CD14-positive monocyte (primary cell): ENCODE measurements at regions not wholly inside any gene's neighbourhood (a gene's known extent, or its start where the extent isn't known, plus 50 kb on each side); places are given as distances from the start of the nearest gene placed in this dataset.

Source experiments
- DNase-seq, 3 donors: peaks; one replicate each; pipeline ENCODE4 v3.0.0-alpha.2; 2011 to 2022
- H2AFZ ChIP-seq: 2 replicates; pipeline ENCODE4 v1.6.0; 2012; ENCODE audit warnings: mild to moderate bottlenecking, low read depth, low read length, inconsistent platforms; ENCODE audit not compliant: insufficient read depth, poor library complexity, severe bottlenecking
- H3K27ac ChIP-seq, 2 donors: 1 replicate in 1 of 2; 2 replicates in 1 of 2; pipeline ENCODE4 v1.5.1; 2012 to 2013; ENCODE audit warnings: low read length in 2 of 2, control low read depth in 1 of 2, inconsistent platforms in 1 of 2, low read depth in 1 of 2, mild to moderate bottlenecking in 1 of 2
- H3K27me3 ChIP-seq, 2 donors: one replicate each; pipeline versions ENCODE4 v1.6.0 to v1.6.1; 2011 to 2013; ENCODE audit warnings: low read length in 2 of 2; ENCODE audit not compliant: control insufficient read depth in 2 of 2, insufficient read depth in 2 of 2
- H3K36me3 ChIP-seq, 2 donors: replicated peaks in 1 of 2; 1 replicate in 1 of 2; 2 replicates in 1 of 2; pipeline versions ENCODE4 v1.5.1 to v1.6.1; 2012 to 2013; ENCODE audit warnings: low read length in 2 of 2, control low read depth in 1 of 2, inconsistent platforms in 1 of 2, mild to moderate bottlenecking in 1 of 2; ENCODE audit not compliant: insufficient read depth in 2 of 2, control insufficient read depth in 1 of 2
- H3K4me1 ChIP-seq, 2 donors: 1 replicate in 1 of 2; 2 replicates in 1 of 2; pipeline versions ENCODE4 v1.5.1 to v1.6.1; 2012 to 2013; ENCODE audit warnings: low read length in 2 of 2, control low read depth in 1 of 2, inconsistent platforms in 1 of 2, mild to moderate bottlenecking in 1 of 2, moderate library complexity in 1 of 2; ENCODE audit not compliant: insufficient read depth in 2 of 2, control insufficient read depth in 1 of 2
- H3K4me2 ChIP-seq: replicated peaks from 2 replicates; pipeline ENCODE3; 2012; ENCODE audit warnings: low read length, moderate library complexity, mild to moderate bottlenecking; ENCODE audit not compliant: poor library complexity, severe bottlenecking; ENCODE audit errors: extremely low read depth
- H3K4me3 ChIP-seq, 3 experiments: fragments of 200-600 bp in 1 of 3; sonication (generic) in 1 of 3; replicated peaks in 1 of 3; 1 replicate in 2 of 3; 2 replicates in 1 of 3; pipeline ENCODE4 v1.5.1; 2011 to 2013; ENCODE audit warnings: low read length in 3 of 3, mild to moderate bottlenecking in 3 of 3, control low read depth in 2 of 3, low read depth in 2 of 3, inconsistent platforms in 1 of 3, moderate library complexity in 1 of 3
- H3K79me2 ChIP-seq: 2 replicates; pipeline ENCODE4 v1.6.0; 2012; ENCODE audit warnings: mild to moderate bottlenecking, control low read depth, inconsistent platforms, low read length, moderate library complexity; ENCODE audit not compliant: insufficient read depth
- H3K9ac ChIP-seq: 2 replicates; pipeline ENCODE4 v1.6.0; 2017; ENCODE audit warnings: low read length, mild to moderate bottlenecking; ENCODE audit not compliant: insufficient read depth, poor library complexity, severe bottlenecking
- H3K9me3 ChIP-seq, 2 donors: replicated peaks in 1 of 2; 1 replicate in 1 of 2; 2 replicates in 1 of 2; pipeline versions ENCODE4 v1.5.1 to v1.6.1; 2012 to 2013; ENCODE audit warnings: low read length in 2 of 2, control low read depth in 1 of 2; ENCODE audit not compliant: control insufficient read depth in 1 of 2, insufficient read depth in 1 of 2
- H4K20me1 ChIP-seq: 2 replicates; pipeline ENCODE4 v1.6.0; 2012; ENCODE audit warnings: mild to moderate bottlenecking, low read length, control low read depth, moderate library complexity; ENCODE audit not compliant: insufficient read depth
- H3K27ac Mint-ChIP-seq, 7 donors: one replicate each; pipeline ENCODE4 v1.8.0; 2020; ENCODE audit warnings: mild to moderate bottlenecking in 7 of 7, mixed read lengths in 7 of 7, moderate library complexity in 6 of 7, inconsistent platforms in 2 of 7
- H3K27me3 Mint-ChIP-seq, 3 donors: one replicate each; pipeline ENCODE4 v1.8.0; 2021 to 2022; ENCODE audit warnings: low read depth in 3 of 3, mild to moderate bottlenecking in 3 of 3, mixed read lengths in 3 of 3, moderate library complexity in 3 of 3, inconsistent platforms in 1 of 3
- H3K36me3 Mint-ChIP-seq, 2 donors: one replicate each; pipeline ENCODE4 v1.8.0; 2020; ENCODE audit warnings: mixed read lengths in 2 of 2, inconsistent platforms in 1 of 2, mild to moderate bottlenecking in 1 of 2
- H3K4me1 Mint-ChIP-seq: one replicate; pipeline ENCODE4 v1.8.0; 2020; ENCODE audit warnings: mild to moderate bottlenecking, mixed read lengths
- H3K4me3 Mint-ChIP-seq, 2 donors: one replicate each; pipeline ENCODE4 v1.8.0; 2020; ENCODE audit warnings: mild to moderate bottlenecking in 2 of 2, mixed read lengths in 2 of 2, moderate library complexity in 1 of 2
- H3K9me3 Mint-ChIP-seq, 7 donors: one replicate each; pipeline ENCODE4 v1.8.0; 2020 to 2022; ENCODE audit warnings: mixed read lengths in 7 of 7, mild to moderate bottlenecking in 6 of 7, moderate library complexity in 6 of 7, inconsistent platforms in 2 of 7
- WGBS: methylation state at CpG from one replicate; pipeline ENCODE4 v1.1.5; 2013; ENCODE audit warnings: missing lambda C conversion rate; ENCODE audit not compliant: insufficient coverage; 5-methylcytosine and 5-hydroxymethylcytosine counted together
- intact Hi-C, 2 donors: fragments of 100-400 bp; cut with micrococcal nuclease; formaldehyde crosslinking; loops; one replicate each; pipeline versions ENCODE4 v1.15.0 to v1.15.1; 2023
- TF ChIP-seq, protein P1 (sequence below): fragments of 200-600 bp; IDR thresholded peaks from one replicate; pipeline ENCODE4 v1.8.0; 2022; ENCODE audit warnings: antibody characterized with exemption, mild to moderate bottlenecking

GRCh38 chr12:107258780-107259179 lies 165.4 kb upstream of the CRY1 start:
- H3K4me3 ChIP-seq: no peak overlapping the region
- no peak overlapping the region for H2AFZ ChIP-seq
- no peak overlapping the region for H3K27ac ChIP-seq
- no peaks in the 10 kb centered on the region for H3K79me2 ChIP-seq
- no peaks in the 10 kb centered on the region for H3K27me3 ChIP-seq
- H3K27me3 Mint-ChIP-seq: peaks cover 1 to 5% (median 4%) of the 10 kb centered on the region in 3 donors
- H3K9me3 Mint-ChIP-seq: peaks cover 4 to 14% (median 7%) of the 10 kb centered on the region in 7 donors
- no peak overlapping the region for H3K27ac Mint-ChIP-seq
- no peak overlapping the region for H3K4me2 ChIP-seq
- no peak overlapping the region for H3K4me3 Mint-ChIP-seq
- H3K4me1 Mint-ChIP-seq: no peaks in the 10 kb centered on the region
- intact Hi-C loops: no loop called here
- no peaks in the 10 kb centered on the region for H3K4me1 ChIP-seq
- no peaks in the 10 kb centered on the region for H3K36me3 ChIP-seq
- H3K9ac ChIP-seq: no peak overlapping the region
- TF ChIP-seq, protein P1, sequence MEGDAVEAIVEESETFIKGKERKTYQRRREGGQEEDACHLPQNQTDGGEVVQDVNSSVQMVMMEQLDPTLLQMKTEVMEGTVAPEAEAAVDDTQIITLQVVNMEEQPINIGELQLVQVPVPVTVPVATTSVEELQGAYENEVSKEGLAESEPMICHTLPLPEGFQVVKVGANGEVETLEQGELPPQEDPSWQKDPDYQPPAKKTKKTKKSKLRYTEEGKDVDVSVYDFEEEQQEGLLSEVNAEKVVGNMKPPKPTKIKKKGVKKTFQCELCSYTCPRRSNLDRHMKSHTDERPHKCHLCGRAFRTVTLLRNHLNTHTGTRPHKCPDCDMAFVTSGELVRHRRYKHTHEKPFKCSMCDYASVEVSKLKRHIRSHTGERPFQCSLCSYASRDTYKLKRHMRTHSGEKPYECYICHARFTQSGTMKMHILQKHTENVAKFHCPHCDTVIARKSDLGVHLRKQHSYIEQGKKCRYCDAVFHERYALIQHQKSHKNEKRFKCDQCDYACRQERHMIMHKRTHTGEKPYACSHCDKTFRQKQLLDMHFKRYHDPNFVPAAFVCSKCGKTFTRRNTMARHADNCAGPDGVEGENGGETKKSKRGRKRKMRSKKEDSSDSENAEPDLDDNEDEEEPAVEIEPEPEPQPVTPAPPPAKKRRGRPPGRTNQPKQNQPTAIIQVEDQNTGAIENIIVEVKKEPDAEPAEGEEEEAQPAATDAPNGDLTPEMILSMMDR: no peak
- no peaks in the 10 kb centered on the region for H3K36me3 Mint-ChIP-seq
- peaks cover 0 to 8% of the 10 kb centered on the region in 2 donors for H3K9me3 ChIP-seq
- DNase-seq: no peak
- no peaks in the 10 kb centered on the region for H4K20me1 ChIP-seq
- no CpG with 5 or more reads among the region's 3 CpGs for WGBS

DNA sequence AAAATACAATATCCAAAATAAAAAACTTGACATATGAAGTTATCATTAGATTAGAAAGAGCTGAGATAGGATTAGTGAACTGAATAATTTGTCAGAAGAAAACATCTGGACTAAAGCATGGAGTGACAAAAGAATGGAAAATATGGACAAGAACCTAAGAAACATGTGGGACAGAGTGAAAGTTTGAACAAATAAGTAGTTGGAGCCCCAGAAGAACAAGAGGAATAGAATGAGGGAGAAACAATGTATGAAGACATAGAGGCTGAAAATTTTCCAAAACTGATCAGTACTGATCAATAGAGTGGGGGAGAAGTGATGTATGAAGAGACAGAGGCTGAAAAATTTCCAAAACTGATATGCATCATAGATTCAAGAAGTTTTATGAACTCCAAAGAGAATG lies 170.6 kb upstream of the CRY1 start:
- no peak overlapping the region for H2AFZ ChIP-seq
- Mint-ChIP-seq H3K9me3 (peaks cover 0 to 10% (median 6%) of the 10 kb centered on the region in 7 donors), H3K4me3 (no peak overlapping the region), H3K36me3 (no peaks in the 10 kb centered on the region), H3K27me3 (peaks cover 0 to 2% (median 1%) of the 10 kb centered on the region in 3 donors), H3K4me1 (no peaks in the 10 kb centered on the region), H3K27ac (no peak overlapping the region)
- H3K36me3 ChIP-seq: no peaks in the 10 kb centered on the region
- DNase-seq: no peak
- no peak overlapping the region for H3K4me3 ChIP-seq
- H3K27ac ChIP-seq: no peak overlapping the region
- H3K9me3 ChIP-seq: no peaks in the 10 kb centered on the region
- no peaks in the 10 kb centered on the region for H3K27me3 ChIP-seq
- H3K4me2 ChIP-seq: no peak overlapping the region
- no peaks in the 10 kb centered on the region for H3K79me2 ChIP-seq
- H4K20me1 ChIP-seq: no peaks in the 10 kb centered on the region
- H3K9ac ChIP-seq: no peak overlapping the region
- H3K4me1 ChIP-seq: no peaks in the 10 kb centered on the region
- TF ChIP-seq, protein P1: no peak
- intact Hi-C loops: no loop called here
